ENCODE measurements at regions not wholly inside any gene's neighbourhood (a gene's known extent, or its start where the extent isn't known, plus 50 kb on each side); places are given as distances from the start of the nearest gene placed in this dataset.
A peak's percentile ranks its signal among the peaks of the same experiment; 100 is the strongest.
"Not testable (repeated sequence)": the region's sequence is repeated elsewhere in the genome, so short reads cannot be mapped to it uniquely, and the experiment has no call there.

GRCh38 chr1:4171480-4172450 is 271.7 kb upstream of the C1orf174 start:
- ATAC-seq (no peak), DNase-seq (ENCODE audit: low spot score in 2 of 2) (peak in 1 of 2 donors; percentile 28)
- Mint-ChIP-seq H3K27ac (peak overlapping the region in 1 of 2 donors; percentile 36), H3K36me3 (no peaks in the 10 kb centered on the region), H3K9me3 (no peaks in the 10 kb centered on the region)

- peak; percentile 30 to 40 for DNase-seq (ENCODE audit: low spot score in 2 of 2)
- Mint-ChIP-seq H3K36me3 (no peaks in the 10 kb centered on the region), H3K9me3 (no peaks in the 10 kb centered on the region), H3K27ac (no peak overlapping the region)
- ATAC-seq, result peak; percentile 47 to 86
Observed at GRCh38 chr1:4172644-4173599, 272.9 kb upstream of the C1orf174 start.

GRCh38 chr1:4173731-4174130 is 273.7 kb upstream of the C1orf174 start:
- H3K36me3 Mint-ChIP-seq, result no peaks in the 10 kb centered on the region
- ATAC-seq, result no peak
- no peaks in the 10 kb centered on the region for H3K9me3 Mint-ChIP-seq
- DNase-seq (ENCODE audit: low spot score in 2 of 2), result no peak
- H3K27ac Mint-ChIP-seq, result no peak overlapping the region

GRCh38 chr1:4174291-4175200 is 274.5 kb upstream of the C1orf174 start:
- Mint-ChIP-seq H3K36me3 (no peaks in the 10 kb centered on the region), H3K27ac (peak overlapping the region in 1 of 2 donors; percentile 45), H3K9me3 (no peaks in the 10 kb centered on the region)
- DNase-seq (ENCODE audit: low spot score in 2 of 2), result peak in 1 of 2 donors; percentile 28
- ATAC-seq, result no peak

- Mint-ChIP-seq H3K27ac (no peak overlapping the region), H3K36me3 (no peaks in the 10 kb centered on the region), H3K9me3 (no peaks in the 10 kb centered on the region)
- no peak for ATAC-seq
- DNase-seq (ENCODE audit: low spot score in 2 of 2), result peak in 1 of 2 donors; percentile 31
Observed at GRCh38 chr1:4175566-4176405, 275.7 kb upstream of the C1orf174 start.

GRCh38 chr1:4176841-4177240 is 276.8 kb upstream of the C1orf174 start:
- Mint-ChIP-seq H3K36me3 (no peaks in the 10 kb centered on the region), H3K9me3 (no peaks in the 10 kb centered on the region), H3K27ac (no peak overlapping the region)
- no peak for ATAC-seq
- no peak for DNase-seq (ENCODE audit: low spot score in 2 of 2)

- ATAC-seq (no peak), DNase-seq (ENCODE audit: low spot score in 2 of 2) (peak in 1 of 2 donors; percentile 11)
- Mint-ChIP-seq H3K36me3 (no peaks in the 10 kb centered on the region), H3K27ac (no peak overlapping the region), H3K9me3 (no peaks in the 10 kb centered on the region)
Observed at GRCh38 chr1:4177425-4178150, 277.5 kb upstream of the C1orf174 start.

GRCh38 chr1:4178501-4179113 is 278.5 kb upstream of the C1orf174 start:
- DNase-seq (ENCODE audit: low spot score in 2 of 2), result peak in 1 of 2 donors; percentile 37
- H3K27ac Mint-ChIP-seq, result no peak overlapping the region
- H3K9me3 Mint-ChIP-seq, result no peaks in the 10 kb centered on the region
- ATAC-seq, result no peak
- H3K36me3 Mint-ChIP-seq, result no peaks in the 10 kb centered on the region

- peak; percentile 24 to 79 for ATAC-seq
- Mint-ChIP-seq H3K27ac (no peak overlapping the region), H3K9me3 (no peaks in the 10 kb centered on the region), H3K36me3 (no peaks in the 10 kb centered on the region)
- DNase-seq (ENCODE audit: low spot score in 2 of 2), result peak in 1 of 2 donors; percentile 6
Observed at GRCh38 chr1:4179914-4180735, 280.1 kb upstream of the C1orf174 start.

- H3K36me3 Mint-ChIP-seq; H3K9me3 Mint-ChIP-seq; DNase-seq (ENCODE audit: low spot score in 2 of 2); H3K27ac Mint-ChIP-seq; ATAC-seq: not testable (repeated sequence)
Observed at GRCh38 chr1:4186486-4186885, 286.4 kb upstream of the C1orf174 start.

- peaks cover 0 to 6% of the 10 kb centered on the region in 2 donors for H3K36me3 Mint-ChIP-seq
- no peak for DNase-seq (ENCODE audit: low spot score in 2 of 2)
- no peak overlapping the region for H3K27ac Mint-ChIP-seq
- H3K9me3 Mint-ChIP-seq, result peaks cover 27 to 35% of the 10 kb centered on the region in 2 donors
- ATAC-seq, result no peak
Observed at GRCh38 chr1:4203501-4203900, 303.4 kb upstream of the C1orf174 start.

GRCh38 chr1:4207183-4207582 is 307.1 kb upstream of the C1orf174 start:
- H3K27ac Mint-ChIP-seq, result no peak overlapping the region
- ATAC-seq, result no peak
- H3K36me3 Mint-ChIP-seq, result peaks cover 0 to 6% of the 10 kb centered on the region in 2 donors
- peaks cover 23 to 28% of the 10 kb centered on the region in 2 donors for H3K9me3 Mint-ChIP-seq
- no peak for DNase-seq (ENCODE audit: low spot score in 2 of 2)

- H3K27ac Mint-ChIP-seq, result no peak overlapping the region
- DNase-seq (ENCODE audit: low spot score in 2 of 2) (no peak), ATAC-seq (no peak)
- H3K36me3 Mint-ChIP-seq, result peaks cover 0 to 6% of the 10 kb centered on the region in 2 donors
- peaks cover 19 to 24% of the 10 kb centered on the region in 2 donors for H3K9me3 Mint-ChIP-seq
Observed at GRCh38 chr1:4207842-4208692, 308.0 kb upstream of the C1orf174 start.
